HG02938 (cell line): ENCODE measurements at regions not wholly inside any gene's neighbourhood (a gene's known extent, or its start where the extent isn't known, plus 50 kb on each side); places are given as distances from the start of the nearest gene placed in this dataset.
"Not testable (repeated sequence)": the region's sequence is repeated elsewhere in the genome, so short reads cannot be mapped to it uniquely, and the experiment has no call there.

ENCODE experiments used
- ATAC-seq: cut with Tn5 transposase; IDR thresholded peaks from one replicate; pipeline ENCODE4 v1.9.1; 2021; ENCODE audit warnings: mild to moderate bottlenecking, moderate library complexity; ENCODE audit not compliant: unreplicated experiment

- ATAC-seq, result no peak
These were observed 592.6 kb downstream of the ETS1 start for GRCh38 chr11:127994736-127995135.

GRCh38 chr11:127993788-127994187 lies 593.6 kb downstream of the ETS1 start:
- no peak for ATAC-seq

- ATAC-seq, result no peak
These were observed 594.1 kb downstream of the ETS1 start for GRCh38 chr11:127993281-127993680.

- ATAC-seq, result no peak
These were observed 601.3 kb downstream of the ETS1 start for GRCh38 chr11:127986073-127986472.

- no peak for ATAC-seq
These were observed 614.5 kb downstream of the ETS1 start for GRCh38 chr11:127972816-127973215.

- ATAC-seq, result no peak
These were observed 615.9 kb downstream of the ETS1 start for GRCh38 chr11:127971448-127971847.

GRCh38 chr11:127966821-127967220 lies 620.5 kb downstream of the ETS1 start:
- ATAC-seq, result no peak

- ATAC-seq, result no peak
These were observed 621.3 kb downstream of the ETS1 start for GRCh38 chr11:127965939-127966668.

GRCh38 chr11:127962416-127962815 lies 624.9 kb downstream of the ETS1 start:
- no peak for ATAC-seq

GRCh38 chr11:127950162-127950561 lies 637.2 kb downstream of the ETS1 start:
- ATAC-seq, result no peak

GRCh38 chr11:127943763-127944162 lies 643.6 kb downstream of the ETS1 start:
- ATAC-seq, result no peak

- no peak for ATAC-seq
These were observed 644.2 kb downstream of the ETS1 start for GRCh38 chr11:127943152-127943551.

GRCh38 chr11:127941554-127941953 lies 645.8 kb downstream of the ETS1 start:
- not testable (repeated sequence) for ATAC-seq

GRCh38 chr11:127939000-127939399 lies 648.4 kb downstream of the ETS1 start:
- ATAC-seq, result no peak

GRCh38 chr11:127935081-127935480 lies 652.3 kb downstream of the ETS1 start:
- no peak for ATAC-seq

- ATAC-seq, result not testable (repeated sequence)
These were observed 653.4 kb downstream of the ETS1 start for GRCh38 chr11:127933961-127934360.

- ATAC-seq, result no peak
These were observed 655.6 kb downstream of the ETS1 start for GRCh38 chr11:127931803-127932202.

GRCh38 chr11:127926721-127927120 lies 660.6 kb downstream of the ETS1 start:
- no peak for ATAC-seq

GRCh38 chr11:127925475-127925874 lies 661.9 kb downstream of the ETS1 start:
- no peak for ATAC-seq

- ATAC-seq, result no peak
These were observed 668.0 kb downstream of the ETS1 start for GRCh38 chr11:127919206-127920000.

- no peak for ATAC-seq
These were observed 685.0 kb downstream of the ETS1 start for GRCh38 chr11:127902382-127902781.
